Chondrocyte (in vitro differentiated cells): ENCODE measurements at regions not wholly inside any gene's neighbourhood (a gene's known extent, or its start where the extent isn't known, plus 50 kb on each side); places are given as distances from the start of the nearest gene placed in this dataset.

Experiments
- DNase-seq: peaks from one replicate; pipeline ENCODE4 v3.0.0; 2021; ENCODE audit warnings: mixed read lengths, low spot score
- H3K27ac Mint-ChIP-seq: one replicate; pipeline ENCODE4 v1.8.0; 2021; ENCODE audit warnings: mild to moderate bottlenecking, moderate library complexity, mixed read lengths; ENCODE audit not compliant: unreplicated experiment
- H3K27me3 Mint-ChIP-seq: 2 replicates; pipeline ENCODE4 v1.8.0; 2021; ENCODE audit warnings: low read depth, mixed read lengths
- H3K36me3 Mint-ChIP-seq: 2 replicates; pipeline ENCODE4 v1.8.0; 2021; ENCODE audit warnings: low read depth, mixed read lengths
- H3K4me1 Mint-ChIP-seq: 2 replicates; pipeline ENCODE4 v1.8.0; 2021; ENCODE audit warnings: low read depth, mild to moderate bottlenecking, mixed read lengths
- H3K4me3 Mint-ChIP-seq: one replicate; pipeline ENCODE4 v1.8.0; 2021; ENCODE audit warnings: mild to moderate bottlenecking, moderate library complexity, mixed read lengths; ENCODE audit not compliant: unreplicated experiment
- H3K9me3 Mint-ChIP-seq: 2 replicates; pipeline ENCODE4 v1.8.0; 2021; ENCODE audit warnings: low read depth, mixed read lengths
- TF ChIP-seq, protein P1 (sequence below): fragments of 200-600 bp; sonication (generic); IDR thresholded peaks from 2 replicates; pipeline ENCODE4 v1.5.0; 2021; ENCODE audit warnings: antibody characterized with exemption, mild to moderate bottlenecking, moderate library complexity

DNA sequence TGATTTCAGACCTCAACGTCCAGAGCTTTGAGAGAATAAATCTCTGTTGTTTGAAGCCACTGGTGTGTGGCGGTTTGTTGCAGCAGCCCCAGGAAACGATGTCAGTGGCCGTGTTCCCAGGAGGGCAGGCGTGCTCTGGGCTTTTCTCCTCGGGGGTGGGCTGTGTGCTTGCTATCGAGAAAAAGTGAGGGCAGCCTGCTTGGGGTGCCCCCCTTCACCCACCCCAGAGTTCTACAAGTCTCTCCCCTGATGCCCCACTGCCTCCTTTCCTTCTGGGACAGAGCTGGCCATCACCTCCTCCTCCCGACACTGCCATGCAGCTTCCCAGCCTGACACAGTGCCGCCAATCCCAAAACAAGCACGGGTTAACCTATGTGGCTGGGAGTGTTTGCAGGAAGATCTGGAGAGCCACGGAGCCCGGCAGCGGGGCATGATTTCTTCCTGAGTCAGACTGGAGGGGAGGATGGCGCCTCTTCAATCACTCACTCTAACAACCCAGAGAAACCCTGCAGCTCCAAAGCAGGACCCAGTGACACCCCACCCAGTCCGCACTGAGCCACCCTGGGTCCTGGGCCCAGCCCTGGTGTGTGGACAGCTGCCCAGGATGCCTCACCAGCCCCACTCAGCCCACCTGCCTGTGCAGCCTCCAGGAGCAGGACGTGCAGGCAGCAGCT is 213.7 kb upstream of the RAB6C start:
- no peak for DNase-seq
- Mint-ChIP-seq H3K4me1 (no peaks in the 10 kb centered on the region), H3K36me3 (no peaks in the 10 kb centered on the region), H3K4me3 (no peak overlapping the region), H3K27me3 (peaks cover 25% of the 10 kb centered on the region), H3K9me3 (no peaks in the 10 kb centered on the region), H3K27ac (no peak overlapping the region)
- TF ChIP-seq, protein P1, sequence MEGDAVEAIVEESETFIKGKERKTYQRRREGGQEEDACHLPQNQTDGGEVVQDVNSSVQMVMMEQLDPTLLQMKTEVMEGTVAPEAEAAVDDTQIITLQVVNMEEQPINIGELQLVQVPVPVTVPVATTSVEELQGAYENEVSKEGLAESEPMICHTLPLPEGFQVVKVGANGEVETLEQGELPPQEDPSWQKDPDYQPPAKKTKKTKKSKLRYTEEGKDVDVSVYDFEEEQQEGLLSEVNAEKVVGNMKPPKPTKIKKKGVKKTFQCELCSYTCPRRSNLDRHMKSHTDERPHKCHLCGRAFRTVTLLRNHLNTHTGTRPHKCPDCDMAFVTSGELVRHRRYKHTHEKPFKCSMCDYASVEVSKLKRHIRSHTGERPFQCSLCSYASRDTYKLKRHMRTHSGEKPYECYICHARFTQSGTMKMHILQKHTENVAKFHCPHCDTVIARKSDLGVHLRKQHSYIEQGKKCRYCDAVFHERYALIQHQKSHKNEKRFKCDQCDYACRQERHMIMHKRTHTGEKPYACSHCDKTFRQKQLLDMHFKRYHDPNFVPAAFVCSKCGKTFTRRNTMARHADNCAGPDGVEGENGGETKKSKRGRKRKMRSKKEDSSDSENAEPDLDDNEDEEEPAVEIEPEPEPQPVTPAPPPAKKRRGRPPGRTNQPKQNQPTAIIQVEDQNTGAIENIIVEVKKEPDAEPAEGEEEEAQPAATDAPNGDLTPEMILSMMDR, result no peak

DNA sequence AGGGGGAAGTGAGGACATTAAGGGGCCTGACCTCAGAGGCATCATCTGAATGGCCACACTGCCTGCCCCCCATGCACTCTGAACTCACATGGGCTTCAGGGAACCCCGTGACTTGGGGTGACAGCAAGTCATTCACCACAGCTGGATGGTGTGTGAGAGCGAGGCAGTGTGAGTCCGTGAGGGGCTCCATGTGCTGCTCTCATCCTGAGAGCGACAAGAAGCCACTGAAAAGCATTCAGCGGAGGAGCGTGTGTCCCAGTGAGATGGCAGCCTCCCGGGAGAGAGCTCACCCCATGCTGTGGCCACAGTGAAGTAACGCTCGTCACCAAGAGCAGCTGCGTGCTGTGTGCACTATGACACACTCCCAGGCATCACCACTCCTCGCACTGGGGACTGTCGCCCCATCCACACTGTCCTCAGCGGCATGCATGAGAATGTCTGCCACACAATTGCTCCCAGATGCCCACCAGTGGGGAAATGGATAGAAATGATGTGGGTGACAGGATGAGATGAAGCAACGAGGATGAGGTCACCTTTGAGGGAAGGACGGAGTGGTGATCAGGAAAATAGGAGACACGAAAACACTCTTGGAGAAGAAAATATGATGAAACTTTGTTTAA is 213.0 kb upstream of the RAB6C start:
- no peak overlapping the region for H3K27ac Mint-ChIP-seq
- H3K27me3 Mint-ChIP-seq, result peaks cover 25% of the 10 kb centered on the region
- no peaks in the 10 kb centered on the region for H3K9me3 Mint-ChIP-seq
- H3K36me3 Mint-ChIP-seq, result no peaks in the 10 kb centered on the region
- no peak overlapping the region for H3K4me3 Mint-ChIP-seq
- DNase-seq, result no peak
- H3K4me1 Mint-ChIP-seq, result no peaks in the 10 kb centered on the region
- TF ChIP-seq, protein P1, result no peak

DNA sequence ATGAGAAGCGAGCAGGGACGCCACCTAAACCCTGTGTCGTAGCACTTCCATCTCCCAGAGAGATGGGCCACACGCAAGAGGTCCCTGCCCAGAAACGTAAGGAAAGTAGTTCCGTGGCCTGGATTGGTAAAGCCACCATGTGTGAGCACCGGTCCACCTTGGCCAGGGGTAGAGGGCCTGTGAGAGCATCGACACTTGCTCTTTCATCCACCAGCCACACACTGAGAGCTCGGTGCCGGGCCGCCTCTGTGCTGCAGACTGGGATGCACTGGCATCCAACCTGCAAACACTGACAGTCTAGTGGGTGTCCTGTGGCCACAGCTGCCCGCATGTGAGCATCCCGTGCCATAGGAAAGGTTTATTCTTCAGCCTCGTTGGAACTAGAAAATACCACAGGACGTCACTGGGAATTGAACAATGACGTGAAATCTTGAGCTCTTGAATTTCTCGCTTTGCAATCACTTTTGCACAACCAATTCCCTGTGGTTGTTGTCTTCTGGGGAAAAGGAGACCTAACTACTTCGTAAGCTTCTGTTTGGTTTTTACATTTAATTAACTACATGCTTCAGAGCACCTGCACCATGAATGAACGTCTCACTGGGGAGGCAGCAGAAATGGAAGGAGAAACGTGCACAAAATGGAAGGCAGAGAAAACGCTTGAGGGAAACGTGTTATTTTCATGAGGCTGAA is 212.0 kb upstream of the RAB6C start:
- peaks cover under 1% of the 10 kb centered on the region for H3K9me3 Mint-ChIP-seq
- no peak overlapping the region for H3K27ac Mint-ChIP-seq
- no peaks in the 10 kb centered on the region for H3K36me3 Mint-ChIP-seq
- H3K27me3 Mint-ChIP-seq, result peaks cover 25% of the 10 kb centered on the region
- H3K4me1 Mint-ChIP-seq, result no peaks in the 10 kb centered on the region
- TF ChIP-seq, protein P1, result no peak
- no peak overlapping the region for H3K4me3 Mint-ChIP-seq
- DNase-seq, result no peak

DNA sequence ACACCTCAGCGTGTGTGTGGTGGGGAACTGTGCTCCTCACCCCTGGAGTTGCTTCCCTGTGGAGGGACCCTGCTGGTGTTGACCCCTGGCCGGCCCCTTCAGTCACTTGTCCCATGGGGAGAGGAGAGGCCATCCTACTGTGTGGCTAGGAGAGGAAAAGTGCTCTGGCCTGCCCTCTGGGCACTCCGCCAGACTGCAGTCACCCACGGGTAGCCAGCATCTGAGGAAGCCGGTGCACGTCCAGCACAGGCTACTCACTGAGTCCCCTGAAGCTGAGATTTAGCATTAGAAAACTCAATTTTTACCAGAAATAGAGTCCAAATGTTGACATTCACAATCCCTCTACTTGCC is 211.5 kb upstream of the RAB6C start:
- Mint-ChIP-seq H3K9me3 (peaks cover 3% of the 10 kb centered on the region), H3K27me3 (peaks cover 27% of the 10 kb centered on the region), H3K27ac (no peak overlapping the region), H3K4me1 (no peaks in the 10 kb centered on the region), H3K36me3 (no peaks in the 10 kb centered on the region), H3K4me3 (no peak overlapping the region)
- TF ChIP-seq, protein P1, result no peak
- no peak for DNase-seq

DNA sequence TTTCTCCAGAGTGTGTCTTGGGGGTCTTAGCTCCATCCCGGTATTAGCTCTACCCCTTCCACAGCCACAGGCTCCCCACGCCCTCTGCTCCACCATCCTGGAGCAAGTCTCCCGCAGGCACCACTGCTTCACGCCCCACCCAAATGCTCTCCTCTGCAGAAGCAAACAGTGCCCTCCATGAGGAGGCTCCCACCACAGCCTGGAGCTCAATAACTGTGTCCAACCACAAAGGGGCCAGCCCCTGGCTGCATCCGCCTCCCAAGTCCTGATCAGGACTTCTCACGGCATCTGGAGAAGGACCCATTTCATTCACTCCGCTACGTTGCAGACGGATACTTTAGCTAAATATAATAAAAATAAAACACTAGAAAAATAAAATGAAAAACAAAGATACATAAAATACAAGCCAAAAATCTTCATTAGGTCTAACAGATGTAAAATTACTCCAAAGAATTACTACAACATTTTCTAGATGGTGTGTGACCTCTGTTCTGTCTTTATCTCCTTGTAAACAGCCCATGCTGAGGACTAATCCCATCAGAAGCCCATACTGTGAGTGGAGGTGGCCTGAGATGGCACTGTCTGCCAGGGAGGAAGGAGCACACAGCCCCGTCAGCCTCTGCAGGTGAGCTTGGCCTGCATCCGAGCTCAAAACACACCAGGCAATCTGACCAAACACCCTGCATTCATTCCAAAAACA is 210.8 kb upstream of the RAB6C start:
- no peak for DNase-seq
- Mint-ChIP-seq H3K27me3 (peaks cover 27% of the 10 kb centered on the region), H3K4me1 (no peaks in the 10 kb centered on the region), H3K9me3 (peaks cover 3% of the 10 kb centered on the region), H3K27ac (no peak overlapping the region), H3K4me3 (no peak overlapping the region), H3K36me3 (no peaks in the 10 kb centered on the region)
- TF ChIP-seq, protein P1, result no peak
